HG02588 (cell line): ENCODE measurements at regions not wholly inside any gene's neighbourhood (a gene's known extent, or its start where the extent isn't known, plus 50 kb on each side); places are given as distances from the start of the nearest gene placed in this dataset.
"Not testable (repeated sequence)": the region's sequence is repeated elsewhere in the genome, so short reads cannot be mapped to it uniquely, and the experiment has no call there.

Experiments used
- ATAC-seq: cut with Tn5 transposase; IDR thresholded peaks from one replicate; pipeline ENCODE4 v1.9.1; 2021; ENCODE audit warnings: mild to moderate bottlenecking, moderate library complexity; ENCODE audit not compliant: unreplicated experiment

- no peak for ATAC-seq
Observed at GRCh38 chr4:107470173-107470572, 249.9 kb downstream of the PAPSS1 start.

- ATAC-seq: no peak
Observed at GRCh38 chr4:107468812-107469211, 251.2 kb downstream of the PAPSS1 start.

- no peak for ATAC-seq
Observed at GRCh38 chr4:107468156-107468555, 251.9 kb downstream of the PAPSS1 start.

GRCh38 chr4:107467461-107467860 is 252.6 kb downstream of the PAPSS1 start:
- no peak for ATAC-seq

GRCh38 chr4:107458194-107458593 is 261.8 kb downstream of the PAPSS1 start:
- ATAC-seq: no peak

GRCh38 chr4:107453987-107454386 is 266.0 kb downstream of the PAPSS1 start:
- ATAC-seq: no peak

- no peak for ATAC-seq
Observed at GRCh38 chr4:107452717-107453630, 267.1 kb downstream of the PAPSS1 start.

GRCh38 chr4:107449611-107450369 is 270.2 kb downstream of the PAPSS1 start:
- no peak for ATAC-seq

GRCh38 chr4:107442538-107443111 is 277.4 kb downstream of the PAPSS1 start:
- ATAC-seq: no peak

- no peak for ATAC-seq
Observed at GRCh38 chr4:107439401-107439800, 280.6 kb downstream of the PAPSS1 start.

- not testable (repeated sequence) for ATAC-seq
Observed at GRCh38 chr4:107436471-107436870, 283.6 kb downstream of the PAPSS1 start.

- no peak for ATAC-seq
Observed at GRCh38 chr4:107432451-107432850, 287.6 kb downstream of the PAPSS1 start.

GRCh38 chr4:107423677-107424405 is 296.2 kb downstream of the PAPSS1 start:
- ATAC-seq: no peak

GRCh38 chr4:107419536-107419935 is 300.5 kb downstream of the PAPSS1 start:
- not testable (repeated sequence) for ATAC-seq

- ATAC-seq: no peak
Observed at GRCh38 chr4:107419052-107419451, 301.0 kb downstream of the PAPSS1 start.

GRCh38 chr4:107415490-107415889 is 304.5 kb downstream of the PAPSS1 start:
- not testable (repeated sequence) for ATAC-seq

GRCh38 chr4:107409872-107410271 is 310.2 kb downstream of the PAPSS1 start:
- not testable (repeated sequence) for ATAC-seq

- ATAC-seq: no peak
Observed at GRCh38 chr4:107408968-107409367, 311.1 kb downstream of the PAPSS1 start.

GRCh38 chr4:107404591-107405300 is 315.3 kb downstream of the PAPSS1 start:
- no peak for ATAC-seq

- no peak for ATAC-seq
Observed at GRCh38 chr4:107402291-107402690, 317.7 kb downstream of the PAPSS1 start.
